Spleen (tissue), 11 donors: ENCODE measurements at regions not wholly inside any gene's neighbourhood (a gene's known extent, or its start where the extent isn't known, plus 50 kb on each side); places are given as distances from the start of the nearest gene placed in this dataset.

Experiments used
- DNase-seq: peaks from one replicate; pipeline ENCODE4 v3.0.0-alpha.2; 2020
- H3K27ac ChIP-seq, 8 donors: fragments of 200-600 bp; sonication (generic) in 7 of 8; 1 replicate in 4 of 8; 2 replicates in 4 of 8; pipeline versions ENCODE4 v1.5.0 to v1.8.0; 2016 to 2021; ENCODE audit warnings: inconsistent platforms in 4 of 8, mild to moderate bottlenecking in 4 of 8, moderate library complexity in 1 of 8
- H3K27me3 ChIP-seq, 7 donors: fragments of 200-600 bp; sonication (generic) in 6 of 7; replicated peaks in 1 of 7; 1 replicate in 4 of 7; 2 replicates in 3 of 7; pipeline versions ENCODE4 v1.5.0 to v1.8.0; 2016 to 2021; ENCODE audit warnings: inconsistent platforms in 3 of 7, mild to moderate bottlenecking in 1 of 7
- H3K36me3 ChIP-seq, 6 donors: fragments of 200-600 bp; sonication (generic) in 5 of 6; 1 replicate in 4 of 6; 2 replicates in 2 of 6; pipeline versions ENCODE4 v1.5.0 to v1.8.0; 2016 to 2021; ENCODE audit warnings: inconsistent platforms in 2 of 6
- H3K4me1 ChIP-seq, 6 donors: fragments of 200-600 bp; sonication (generic) in 5 of 6; 1 replicate in 3 of 6; 2 replicates in 3 of 6; pipeline versions ENCODE4 v1.5.0 to v1.8.0; 2016 to 2021; ENCODE audit warnings: inconsistent platforms in 3 of 6
- H3K4me3 ChIP-seq, 8 donors: fragments of 200-600 bp; sonication (generic) in 7 of 8; 1 replicate in 4 of 8; 2 replicates in 4 of 8; pipeline versions ENCODE4 v1.5.0 to v1.8.0; 2016 to 2021; ENCODE audit warnings: inconsistent platforms in 4 of 8, mild to moderate bottlenecking in 4 of 8, moderate library complexity in 2 of 8
- H3K9me3 ChIP-seq, 8 donors: fragments of 200-600 bp; sonication (generic) in 7 of 8; 1 replicate in 4 of 8; 2 replicates in 4 of 8; pipeline versions ENCODE4 v1.5.0 to v1.8.0; 2016 to 2021; ENCODE audit warnings: inconsistent platforms in 4 of 8
- POLR2A ChIP-seq, 3 donors: fragments of 450-650 bp; IDR thresholded peaks; one replicate each; pipeline ENCODE4 v1.5.1; 2017; ENCODE audit warnings: antibody characterized with exemption in 3 of 3, mild to moderate bottlenecking in 1 of 3
- POLR2AphosphoS5 ChIP-seq, 3 donors: sonication (generic); formaldehyde crosslinking; IDR thresholded peaks; one replicate each; pipeline ENCODE4 v1.5.1; 2017; ENCODE audit warnings: antibody characterized with exemption in 3 of 3
- WGBS, 5 donors: extraction: QIAGEN DNeasy Blood & Tissue Kit in 3 of 5; methylation state at CpG; one replicate each; pipeline versions ENCODE4 v1.1.5 to v1.1.7; 2013 to 2018; 5-methylcytosine and 5-hydroxymethylcytosine counted together
- intact Hi-C: fragments of 100-400 bp; cut with DNase I; formaldehyde crosslinking; loops from one replicate; pipeline ENCODE4 v1.15.0; 2023; ENCODE audit warnings: low total_unique reads
- TF ChIP-seq, protein P1 (sequence below), 11 experiments: fragments of 200-600 bp in 7 of 11; fragments of 450-650 bp in 4 of 11; sonication (generic) in 4 of 11; IDR thresholded peaks in 8 of 11; conservative IDR thresholded peaks in 3 of 11; 1 replicate in 7 of 11; 2 replicates in 4 of 11; pipeline versions ENCODE4 v1.4.0 to v1.8.0; 2016 to 2021; ENCODE audit warnings: antibody characterized with exemption in 11 of 11, inconsistent platforms in 4 of 11, mild to moderate bottlenecking in 1 of 11
- donor health status: healthy with polysubstance abuse.
- donor health status: DM: no; HTN: no; CAD: no; lungs with moderate emphysema.
- donor health status: DM: no; HTN: no; CAD: no.
- donor health status: Bipolar disorder and iron deficiency.
- donor health status: healthy.
- donor health status: DM: no; HTN: no; CAD: no.
- donor health status: DM: yes; HTN: yes; CAD: no.

GRCh38 chr10:64271983-64272382 is 750.8 kb downstream of the REEP3 start:
- no peak overlapping the region for H3K27ac ChIP-seq
- H3K4me3 ChIP-seq = no peak overlapping the region
- WGBS, 5 donors = 33 to 51% (median 43%) methylated on average over 3 of the region's 3 CpGs
- no peak for DNase-seq
- H3K27me3 ChIP-seq = no peaks in the 10 kb centered on the region
- TF ChIP-seq POLR2A (IDR thresholded peaks at IDR 0.05) (no peak), POLR2AphosphoS5 (IDR thresholded peaks at IDR 0.05) (no peak)
- TF ChIP-seq, protein P1, sequence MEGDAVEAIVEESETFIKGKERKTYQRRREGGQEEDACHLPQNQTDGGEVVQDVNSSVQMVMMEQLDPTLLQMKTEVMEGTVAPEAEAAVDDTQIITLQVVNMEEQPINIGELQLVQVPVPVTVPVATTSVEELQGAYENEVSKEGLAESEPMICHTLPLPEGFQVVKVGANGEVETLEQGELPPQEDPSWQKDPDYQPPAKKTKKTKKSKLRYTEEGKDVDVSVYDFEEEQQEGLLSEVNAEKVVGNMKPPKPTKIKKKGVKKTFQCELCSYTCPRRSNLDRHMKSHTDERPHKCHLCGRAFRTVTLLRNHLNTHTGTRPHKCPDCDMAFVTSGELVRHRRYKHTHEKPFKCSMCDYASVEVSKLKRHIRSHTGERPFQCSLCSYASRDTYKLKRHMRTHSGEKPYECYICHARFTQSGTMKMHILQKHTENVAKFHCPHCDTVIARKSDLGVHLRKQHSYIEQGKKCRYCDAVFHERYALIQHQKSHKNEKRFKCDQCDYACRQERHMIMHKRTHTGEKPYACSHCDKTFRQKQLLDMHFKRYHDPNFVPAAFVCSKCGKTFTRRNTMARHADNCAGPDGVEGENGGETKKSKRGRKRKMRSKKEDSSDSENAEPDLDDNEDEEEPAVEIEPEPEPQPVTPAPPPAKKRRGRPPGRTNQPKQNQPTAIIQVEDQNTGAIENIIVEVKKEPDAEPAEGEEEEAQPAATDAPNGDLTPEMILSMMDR (IDR thresholded peaks at IDR 0.05 in 8 of 11, conservative IDR thresholded peaks at IDR 0.05 in 3 of 11) = no peak
- intact Hi-C loops = no loop called here
- no peaks in the 10 kb centered on the region for H3K36me3 ChIP-seq
- no peaks in the 10 kb centered on the region for H3K9me3 ChIP-seq
- H3K4me1 ChIP-seq = no peaks in the 10 kb centered on the region

- no peak for DNase-seq
- no peaks in the 10 kb centered on the region for H3K27me3 ChIP-seq
- intact Hi-C loops = no loop called here
- no peaks in the 10 kb centered on the region for H3K9me3 ChIP-seq
- H3K36me3 ChIP-seq = no peaks in the 10 kb centered on the region
- TF ChIP-seq, protein P1 (IDR thresholded peaks at IDR 0.05 in 8 of 11, conservative IDR thresholded peaks at IDR 0.05 in 3 of 11) = no peak
- TF ChIP-seq POLR2AphosphoS5 (IDR thresholded peaks at IDR 0.05) (no peak), POLR2A (IDR thresholded peaks at IDR 0.05) (no peak)
- no peak overlapping the region for H3K4me3 ChIP-seq
- H3K27ac ChIP-seq = no peak overlapping the region
- no peaks in the 10 kb centered on the region for H3K4me1 ChIP-seq
These were observed 753.8 kb downstream of the REEP3 start for GRCh38 chr10:64275001-64275400.

DNA sequence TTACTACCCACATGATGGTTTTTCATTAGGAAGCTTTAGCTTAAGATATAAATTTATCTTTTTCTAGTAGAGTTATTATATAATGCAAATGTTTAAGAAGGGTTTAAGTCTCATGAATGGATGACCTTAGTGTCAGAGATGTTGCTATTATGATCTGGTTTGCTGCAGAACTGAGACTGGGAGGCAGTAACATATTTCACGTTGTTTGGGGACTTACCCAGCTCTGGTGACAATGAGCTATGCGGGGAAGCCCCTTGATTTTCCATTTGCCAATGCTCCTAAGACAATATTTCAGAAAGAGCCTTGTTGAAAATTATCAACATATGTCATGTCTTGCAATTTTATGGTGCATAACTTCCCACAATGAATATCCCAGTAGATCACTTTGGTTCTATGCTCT is 754.6 kb downstream of the REEP3 start:
- H3K4me3 ChIP-seq = no peak overlapping the region
- H3K27ac ChIP-seq = no peak overlapping the region
- intact Hi-C loops = no loop called here
- H3K9me3 ChIP-seq = no peaks in the 10 kb centered on the region
- DNase-seq = no peak
- no peaks in the 10 kb centered on the region for H3K36me3 ChIP-seq
- WGBS, 5 donors = 65 to 78% (median 70%) methylated on average over 2 of the region's 2 CpGs
- no peaks in the 10 kb centered on the region for H3K27me3 ChIP-seq
- H3K4me1 ChIP-seq = no peaks in the 10 kb centered on the region
- TF ChIP-seq POLR2AphosphoS5 (IDR thresholded peaks at IDR 0.05) = no peak
- TF ChIP-seq POLR2A (IDR thresholded peaks at IDR 0.05) = no peak
- TF ChIP-seq, protein P1 (IDR thresholded peaks at IDR 0.05 in 8 of 11, conservative IDR thresholded peaks at IDR 0.05 in 3 of 11) = no peak

- intact Hi-C loops = no loop called here
- no peaks in the 10 kb centered on the region for H3K36me3 ChIP-seq
- no peak overlapping the region for H3K27ac ChIP-seq
- no peaks in the 10 kb centered on the region for H3K27me3 ChIP-seq
- no peaks in the 10 kb centered on the region for H3K9me3 ChIP-seq
- TF ChIP-seq, protein P1 (IDR thresholded peaks at IDR 0.05 in 8 of 11, conservative IDR thresholded peaks at IDR 0.05 in 3 of 11) = no peak
- no peak for TF ChIP-seq POLR2AphosphoS5 (IDR thresholded peaks at IDR 0.05)
- TF ChIP-seq POLR2A (IDR thresholded peaks at IDR 0.05) = no peak
- no peak overlapping the region for H3K4me3 ChIP-seq
- no peak for DNase-seq
- 57 to 74% (median 71%) methylated on average over 3 of the region's 3 CpGs for WGBS, 5 donors
- no peaks in the 10 kb centered on the region for H3K4me1 ChIP-seq
These were observed 756.3 kb downstream of the REEP3 start for GRCh38 chr10:64277536-64277935.
